ENCODE measurements at regions not wholly inside any gene's neighbourhood (a gene's known extent, or its start where the extent isn't known, plus 50 kb on each side); places are given as distances from the start of the nearest gene placed in this dataset.
"Not testable (repeated sequence)": the region's sequence is repeated elsewhere in the genome, so short reads cannot be mapped to it uniquely, and the experiment has no call there.

GRCh38 chr3:106305882-106306435, 437.1 kb upstream of the CBLB start:
- H3K36me3 ChIP-seq, result no peaks in the 10 kb centered on the region
- intact Hi-C loops (cut with DNase I; ENCODE audit: low total_unique reads), result no loop called here
- DNase-seq, result no peak
- H3K27me3 ChIP-seq, result no peaks in the 10 kb centered on the region
- no peaks in the 10 kb centered on the region for H3K9me3 ChIP-seq
- no peak overlapping the region for H3K27ac ChIP-seq
- H3K4me1 ChIP-seq, result peaks cover 0 to 4% (median 0%) of the 10 kb centered on the region in 4 donors
- TF ChIP-seq, protein P1, sequence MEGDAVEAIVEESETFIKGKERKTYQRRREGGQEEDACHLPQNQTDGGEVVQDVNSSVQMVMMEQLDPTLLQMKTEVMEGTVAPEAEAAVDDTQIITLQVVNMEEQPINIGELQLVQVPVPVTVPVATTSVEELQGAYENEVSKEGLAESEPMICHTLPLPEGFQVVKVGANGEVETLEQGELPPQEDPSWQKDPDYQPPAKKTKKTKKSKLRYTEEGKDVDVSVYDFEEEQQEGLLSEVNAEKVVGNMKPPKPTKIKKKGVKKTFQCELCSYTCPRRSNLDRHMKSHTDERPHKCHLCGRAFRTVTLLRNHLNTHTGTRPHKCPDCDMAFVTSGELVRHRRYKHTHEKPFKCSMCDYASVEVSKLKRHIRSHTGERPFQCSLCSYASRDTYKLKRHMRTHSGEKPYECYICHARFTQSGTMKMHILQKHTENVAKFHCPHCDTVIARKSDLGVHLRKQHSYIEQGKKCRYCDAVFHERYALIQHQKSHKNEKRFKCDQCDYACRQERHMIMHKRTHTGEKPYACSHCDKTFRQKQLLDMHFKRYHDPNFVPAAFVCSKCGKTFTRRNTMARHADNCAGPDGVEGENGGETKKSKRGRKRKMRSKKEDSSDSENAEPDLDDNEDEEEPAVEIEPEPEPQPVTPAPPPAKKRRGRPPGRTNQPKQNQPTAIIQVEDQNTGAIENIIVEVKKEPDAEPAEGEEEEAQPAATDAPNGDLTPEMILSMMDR (IDR thresholded peaks at IDR 0.05), result no peak
- H3K4me3 ChIP-seq, result no peak overlapping the region

GRCh38 chr3:106309274-106309673, 440.5 kb upstream of the CBLB start:
- TF ChIP-seq, protein P1 (IDR thresholded peaks at IDR 0.05), result no peak
- H3K9me3 ChIP-seq, result no peaks in the 10 kb centered on the region
- no peak overlapping the region for H3K27ac ChIP-seq
- intact Hi-C loops (cut with DNase I; ENCODE audit: low total_unique reads), result no loop called here
- no peak for DNase-seq
- no peaks in the 10 kb centered on the region for H3K27me3 ChIP-seq
- H3K4me1 ChIP-seq, result peaks cover 0 to 4% (median 0%) of the 10 kb centered on the region in 4 donors
- no peaks in the 10 kb centered on the region for H3K36me3 ChIP-seq
- no peak overlapping the region for H3K4me3 ChIP-seq

DNA sequence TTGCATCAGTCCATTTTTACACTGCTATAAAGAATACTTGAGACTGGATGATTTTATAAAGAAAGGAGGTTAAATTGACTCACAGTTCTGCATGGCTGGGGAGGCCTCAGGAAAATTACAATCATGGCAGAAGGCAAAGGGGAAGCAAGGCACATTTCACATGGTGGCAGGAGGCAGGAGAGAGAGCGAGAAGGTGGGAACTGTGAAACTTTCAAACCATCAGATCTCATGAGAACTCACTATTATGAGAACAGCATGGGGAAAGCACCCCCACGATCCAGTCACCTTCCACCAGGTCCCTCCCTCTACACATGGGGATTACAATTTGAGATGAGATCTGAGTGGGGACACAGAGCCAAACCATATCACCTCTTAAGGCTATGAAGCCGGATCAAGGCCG, 441.0 kb upstream of the CBLB start:
- H3K27ac ChIP-seq; intact Hi-C loops (cut with DNase I; ENCODE audit: low total_unique reads): not testable (repeated sequence)

GRCh38 chr3:106317141-106318055, 448.6 kb upstream of the CBLB start:
- no peaks in the 10 kb centered on the region for H3K27me3 ChIP-seq
- intact Hi-C loops (cut with DNase I; ENCODE audit: low total_unique reads), result no loop called here
- H3K4me3 ChIP-seq, result no peak overlapping the region
- H3K4me1 ChIP-seq, result no peaks in the 10 kb centered on the region
- DNase-seq, result no peak
- H3K36me3 ChIP-seq, result no peaks in the 10 kb centered on the region
- no peak overlapping the region for H3K27ac ChIP-seq
- H3K9me3 ChIP-seq, result no peaks in the 10 kb centered on the region
- TF ChIP-seq, protein P1 (IDR thresholded peaks at IDR 0.05), result no peak

More for the DNA sequence above, 441.0 kb upstream of the CBLB start:
- not testable (repeated sequence) for H3K4me3 ChIP-seq, H3K4me1 ChIP-seq, DNase-seq, H3K9me3 ChIP-seq, H3K36me3 ChIP-seq, H3K27me3 ChIP-seq

- H3K4me1 ChIP-seq; H3K4me3 ChIP-seq; H3K36me3 ChIP-seq; DNase-seq; intact Hi-C loops (cut with DNase I; ENCODE audit: low total_unique reads); H3K27ac ChIP-seq; H3K9me3 ChIP-seq; H3K27me3 ChIP-seq: not testable (repeated sequence)
Measured at GRCh38 chr3:106321438-106321837, 452.6 kb upstream of the CBLB start.

GRCh38 chr3:106323586-106323985, 454.8 kb upstream of the CBLB start:
- Histone ChIP-seq H3K4me3 (no peak overlapping the region), H3K9me3 (peaks cover 0 to 6% (median 0%) of the 10 kb centered on the region in 3 donors), H3K27ac (no peak overlapping the region), H3K27me3 (no peaks in the 10 kb centered on the region), H3K4me1 (no peaks in the 10 kb centered on the region), H3K36me3 (no peaks in the 10 kb centered on the region)
- TF ChIP-seq, protein P1 (IDR thresholded peaks at IDR 0.05), result no peak
- intact Hi-C loops (cut with DNase I; ENCODE audit: low total_unique reads), result no loop called here
- DNase-seq, result no peak

Data from tibial artery (tissue), 4 donors.